ENCODE measurements at regions not wholly inside any gene's neighbourhood (a gene's known extent, or its start where the extent isn't known, plus 50 kb on each side); places are given as distances from the start of the nearest gene placed in this dataset.

DNA sequence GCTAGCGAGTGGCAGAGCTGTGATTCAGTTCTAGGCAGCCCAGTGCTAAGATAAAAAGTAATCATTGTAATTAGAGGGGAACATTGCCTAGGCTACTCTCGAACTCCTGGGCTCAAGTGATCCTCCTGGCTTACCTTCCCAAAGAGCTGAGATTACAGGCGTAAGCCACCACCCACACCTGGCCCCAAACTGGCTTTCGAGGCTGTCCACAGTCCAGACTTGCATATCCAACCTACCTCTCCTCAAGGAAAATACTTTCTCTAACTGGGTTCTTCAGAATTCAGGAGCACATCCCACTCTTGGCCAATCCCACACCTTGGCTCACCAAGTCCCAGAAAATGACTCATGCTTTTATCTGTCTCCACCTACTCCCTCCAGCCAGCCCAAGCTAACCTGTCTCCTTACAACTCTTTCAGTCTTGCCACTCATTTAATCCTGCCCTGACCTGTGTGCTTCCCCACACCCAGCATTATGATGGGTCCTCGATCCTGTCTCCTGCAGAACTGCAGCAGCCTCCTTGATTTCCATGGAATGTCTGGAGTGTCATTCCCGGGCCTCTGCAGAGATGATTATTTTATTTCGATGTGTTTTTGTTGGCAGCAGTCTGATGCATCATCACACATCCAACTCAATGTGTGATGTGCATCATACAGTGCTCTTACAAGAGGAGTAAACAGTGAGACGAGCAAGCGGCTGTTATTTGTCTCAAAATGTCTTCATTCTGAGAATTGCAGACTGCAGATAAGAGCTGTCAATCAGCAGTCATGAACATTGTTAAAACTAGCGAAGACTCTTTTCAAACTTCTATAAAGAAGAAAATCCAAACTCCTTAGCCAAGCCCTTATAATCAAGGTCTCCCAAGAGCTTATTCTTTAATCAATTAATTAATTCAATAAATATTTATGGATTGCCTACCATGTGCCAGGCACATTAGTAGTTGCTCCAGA is 167.3 kb downstream of the SEC61B start:
- no peaks in the 10 kb centered on the region for H3K36me3 Mint-ChIP-seq (ENCODE audit: low read depth)
- no peaks in the 10 kb centered on the region for H3K9me3 Mint-ChIP-seq
- no peak overlapping the region for H3K27ac Mint-ChIP-seq
- intact Hi-C loops (cut with DNase I, micrococcal nuclease) = no loop called here
- Histone ChIP-seq H3K27me3 (ENCODE audit: control insufficient read depth in 1 of 2, insufficient read depth in 2 of 2, low read length in 2 of 2) (no peaks in the 10 kb centered on the region), H3K36me3 (ENCODE audit: insufficient read depth, low read length) (no peaks in the 10 kb centered on the region), H3K9me3 (ENCODE audit: control insufficient read depth in 1 of 2, insufficient read depth in 1 of 2, low read length in 2 of 2) (no peaks in the 10 kb centered on the region), H3K4me1 (ENCODE audit: insufficient read depth, low read length) (no peaks in the 10 kb centered on the region), H3K4me3 (ENCODE audit: low read length) (no peak overlapping the region), H3K27ac (ENCODE audit: low read depth in 1 of 2, low read length in 2 of 2) (no peak overlapping the region)
- CTCF ChIA-PET = no interaction called here
- TF ChIP-seq, protein P1, sequence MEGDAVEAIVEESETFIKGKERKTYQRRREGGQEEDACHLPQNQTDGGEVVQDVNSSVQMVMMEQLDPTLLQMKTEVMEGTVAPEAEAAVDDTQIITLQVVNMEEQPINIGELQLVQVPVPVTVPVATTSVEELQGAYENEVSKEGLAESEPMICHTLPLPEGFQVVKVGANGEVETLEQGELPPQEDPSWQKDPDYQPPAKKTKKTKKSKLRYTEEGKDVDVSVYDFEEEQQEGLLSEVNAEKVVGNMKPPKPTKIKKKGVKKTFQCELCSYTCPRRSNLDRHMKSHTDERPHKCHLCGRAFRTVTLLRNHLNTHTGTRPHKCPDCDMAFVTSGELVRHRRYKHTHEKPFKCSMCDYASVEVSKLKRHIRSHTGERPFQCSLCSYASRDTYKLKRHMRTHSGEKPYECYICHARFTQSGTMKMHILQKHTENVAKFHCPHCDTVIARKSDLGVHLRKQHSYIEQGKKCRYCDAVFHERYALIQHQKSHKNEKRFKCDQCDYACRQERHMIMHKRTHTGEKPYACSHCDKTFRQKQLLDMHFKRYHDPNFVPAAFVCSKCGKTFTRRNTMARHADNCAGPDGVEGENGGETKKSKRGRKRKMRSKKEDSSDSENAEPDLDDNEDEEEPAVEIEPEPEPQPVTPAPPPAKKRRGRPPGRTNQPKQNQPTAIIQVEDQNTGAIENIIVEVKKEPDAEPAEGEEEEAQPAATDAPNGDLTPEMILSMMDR (IDR thresholded peaks at IDR 0.05) = no peak
- peaks cover 7% of the 10 kb centered on the region for H3K27me3 Mint-ChIP-seq
- no peak overlapping the region for H3K4me3 Mint-ChIP-seq
- DNase-seq (no peak), ATAC-seq (ENCODE audit: poor library complexity) (no peak)
- no peaks in the 10 kb centered on the region for H3K4me1 Mint-ChIP-seq (ENCODE audit: low read depth)
- POLR2A ChIA-PET = no interaction called here

DNA sequence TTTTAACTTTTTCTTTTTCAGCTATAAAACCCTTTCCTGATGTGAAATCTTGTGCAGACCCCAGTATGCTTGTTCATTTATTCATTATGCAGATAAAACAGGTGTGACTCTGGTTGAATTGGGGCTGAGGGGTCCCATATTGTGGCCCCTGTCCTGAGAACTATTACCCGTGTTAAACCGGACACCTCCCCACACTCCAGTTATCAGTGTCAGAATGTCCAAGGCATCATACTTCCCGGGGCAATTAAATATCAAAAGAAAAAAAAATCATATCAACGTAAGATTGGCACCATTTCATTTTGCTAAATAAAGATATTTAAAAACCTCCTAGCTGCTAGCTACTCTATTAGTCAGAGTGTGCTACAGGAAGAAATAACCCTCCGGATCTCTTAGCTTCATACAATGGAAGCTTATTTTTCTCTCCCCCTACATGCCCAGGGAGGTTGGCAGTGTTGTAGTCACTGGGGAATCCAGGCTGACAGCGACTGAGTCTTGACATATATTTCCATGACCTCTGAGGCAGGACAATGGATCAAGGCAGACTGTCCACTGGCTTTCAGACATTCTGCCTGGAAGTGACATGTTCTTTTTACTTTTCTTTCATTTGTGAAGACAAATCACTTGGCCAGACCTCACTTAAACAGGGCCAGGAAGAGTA is 170.0 kb downstream of the SEC61B start:
- no peak overlapping the region for H3K27ac Mint-ChIP-seq
- no peaks in the 10 kb centered on the region for H3K9me3 Mint-ChIP-seq
- ChIA-PET CTCF (no interaction called here), POLR2A (no interaction called here)
- no peaks in the 10 kb centered on the region for H3K4me1 ChIP-seq (ENCODE audit: insufficient read depth, low read length)
- H3K4me3 Mint-ChIP-seq = no peak overlapping the region
- H3K27ac ChIP-seq (ENCODE audit: low read depth in 1 of 2, low read length in 2 of 2) = no peak overlapping the region
- DNase-seq (no peak), ATAC-seq (ENCODE audit: poor library complexity) (no peak)
- no peaks in the 10 kb centered on the region for H3K36me3 Mint-ChIP-seq (ENCODE audit: low read depth)
- no peaks in the 10 kb centered on the region for H3K4me1 Mint-ChIP-seq (ENCODE audit: low read depth)
- H3K9me3 ChIP-seq (ENCODE audit: control insufficient read depth in 1 of 2, insufficient read depth in 1 of 2, low read length in 2 of 2) = no peaks in the 10 kb centered on the region
- H3K27me3 ChIP-seq (ENCODE audit: control insufficient read depth in 1 of 2, insufficient read depth in 2 of 2, low read length in 2 of 2) = no peaks in the 10 kb centered on the region
- no peaks in the 10 kb centered on the region for H3K36me3 ChIP-seq (ENCODE audit: insufficient read depth, low read length)
- no peak overlapping the region for H3K4me3 ChIP-seq (ENCODE audit: low read length)
- intact Hi-C loops (cut with DNase I, micrococcal nuclease) = no loop called here
- TF ChIP-seq, protein P1 (IDR thresholded peaks at IDR 0.05) = no peak
- H3K27me3 Mint-ChIP-seq = no peaks in the 10 kb centered on the region

DNA sequence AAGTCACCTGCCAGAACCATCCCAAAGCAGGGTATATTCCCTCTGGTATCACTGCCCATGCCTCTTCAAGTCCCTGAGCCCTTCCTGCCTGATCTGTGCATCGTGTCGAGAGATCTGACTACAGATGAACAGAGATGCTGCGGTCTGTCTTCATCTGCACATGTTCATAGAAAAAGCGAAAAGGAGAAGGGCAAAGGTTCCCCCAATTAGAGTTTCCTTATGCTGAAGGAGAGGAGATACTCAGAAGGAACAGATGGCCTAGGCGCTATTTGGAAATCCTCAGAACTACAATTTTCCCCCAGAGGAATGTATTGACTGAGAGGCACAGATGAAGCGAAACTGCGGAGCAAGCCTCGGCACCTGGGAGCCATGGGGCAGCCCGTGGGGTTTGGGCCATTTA is 170.9 kb downstream of the SEC61B start:
- TF ChIP-seq, protein P1 (IDR thresholded peaks at IDR 0.05) = no peak
- no peak overlapping the region for H3K27ac ChIP-seq (ENCODE audit: low read depth in 1 of 2, low read length in 2 of 2)
- no peak for ATAC-seq (ENCODE audit: poor library complexity)

More for the DNA sequence above, 170.9 kb downstream of the SEC61B start:
- no peaks in the 10 kb centered on the region for H3K27me3 ChIP-seq (ENCODE audit: control insufficient read depth in 1 of 2, insufficient read depth in 2 of 2, low read length in 2 of 2)
- POLR2A ChIA-PET = no interaction called here
- no peak for DNase-seq
- no peaks in the 10 kb centered on the region for H3K4me1 Mint-ChIP-seq (ENCODE audit: low read depth)
- no peak overlapping the region for H3K4me3 ChIP-seq (ENCODE audit: low read length)
- H3K9me3 Mint-ChIP-seq = no peaks in the 10 kb centered on the region
- no peaks in the 10 kb centered on the region for H3K36me3 Mint-ChIP-seq (ENCODE audit: low read depth)
- no peak overlapping the region for H3K27ac Mint-ChIP-seq
- no peaks in the 10 kb centered on the region for H3K9me3 ChIP-seq (ENCODE audit: control insufficient read depth in 1 of 2, insufficient read depth in 1 of 2, low read length in 2 of 2)
- H3K4me3 Mint-ChIP-seq = no peak overlapping the region
- intact Hi-C loops (cut with DNase I, micrococcal nuclease) = no loop called here
- no peaks in the 10 kb centered on the region for H3K27me3 Mint-ChIP-seq
- no peaks in the 10 kb centered on the region for H3K36me3 ChIP-seq (ENCODE audit: insufficient read depth, low read length)
- CTCF ChIA-PET = no interaction called here
- no peaks in the 10 kb centered on the region for H3K4me1 ChIP-seq (ENCODE audit: insufficient read depth, low read length)

Measured in CD4-positive, alpha-beta T cell (primary cell).